ENCODE measurements at regions not wholly inside any gene's neighbourhood (a gene's known extent, or its start where the extent isn't known, plus 50 kb on each side); places are given as distances from the start of the nearest gene placed in this dataset.
"Not testable (repeated sequence)": the region's sequence is repeated elsewhere in the genome, so short reads cannot be mapped to it uniquely, and the experiment has no call there.

DNA sequence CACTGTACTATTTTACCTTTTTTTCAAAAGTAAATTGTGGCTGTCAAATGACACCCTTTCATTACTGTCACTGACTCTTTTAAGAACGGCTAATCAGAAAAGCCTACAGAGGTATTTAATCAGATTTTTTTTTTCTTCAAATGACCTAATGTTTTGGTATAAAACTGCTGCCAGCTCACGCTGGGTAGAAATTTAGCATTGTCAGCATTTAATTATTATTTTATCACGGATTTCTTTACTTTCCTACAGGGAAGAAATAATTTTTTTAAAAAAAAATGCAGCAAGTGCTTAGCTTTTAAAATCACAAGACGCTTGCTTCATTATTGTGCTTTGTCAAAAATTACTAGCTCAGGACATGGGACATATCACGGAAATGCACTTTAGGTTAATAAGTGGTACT lies 149.1 kb upstream of the FOXN3 start:
- no peak for DNase-seq (ENCODE audit: low read depth)

DNA sequence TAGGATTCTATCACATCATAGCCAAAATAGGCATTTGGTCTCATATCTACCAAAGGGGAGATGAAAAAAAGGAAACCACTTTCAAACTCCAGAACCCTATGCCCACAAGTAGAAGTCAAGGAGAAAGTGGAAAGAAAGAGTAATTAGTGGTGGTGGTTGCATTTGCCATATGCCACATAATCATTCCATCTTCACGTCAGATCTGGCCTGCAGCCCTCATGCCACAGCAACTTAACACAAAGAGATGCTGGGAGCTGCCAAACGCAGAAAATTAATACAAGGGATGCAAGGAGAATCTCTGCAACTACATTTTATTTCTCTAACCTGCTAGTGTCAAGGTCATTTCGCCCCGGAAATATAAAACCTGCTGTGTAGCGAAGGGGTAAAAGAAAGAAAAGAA lies 148.6 kb upstream of the FOXN3 start:
- no peak for DNase-seq (ENCODE audit: low read depth)

DNA sequence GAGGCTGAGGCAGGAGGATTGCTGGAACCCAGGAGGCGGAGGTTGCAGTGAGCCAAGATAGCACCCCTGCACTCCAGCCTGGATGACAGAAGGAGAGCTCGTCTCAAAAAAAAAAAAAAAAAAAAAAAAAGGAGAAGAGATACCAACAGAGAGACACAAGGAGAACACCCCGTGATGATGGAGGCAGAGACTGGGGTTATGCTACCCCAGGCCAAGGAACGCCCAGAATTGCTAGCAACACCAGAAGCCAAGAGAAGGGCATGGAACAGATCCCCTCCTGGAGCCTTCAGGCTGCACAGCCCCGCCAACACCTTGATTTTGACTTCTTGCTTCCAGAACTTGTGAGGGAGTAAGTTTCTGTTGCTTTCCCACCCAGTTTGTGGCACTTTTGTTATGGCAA lies 148.0 kb upstream of the FOXN3 start:
- DNase-seq (ENCODE audit: low read depth) = no peak

DNA sequence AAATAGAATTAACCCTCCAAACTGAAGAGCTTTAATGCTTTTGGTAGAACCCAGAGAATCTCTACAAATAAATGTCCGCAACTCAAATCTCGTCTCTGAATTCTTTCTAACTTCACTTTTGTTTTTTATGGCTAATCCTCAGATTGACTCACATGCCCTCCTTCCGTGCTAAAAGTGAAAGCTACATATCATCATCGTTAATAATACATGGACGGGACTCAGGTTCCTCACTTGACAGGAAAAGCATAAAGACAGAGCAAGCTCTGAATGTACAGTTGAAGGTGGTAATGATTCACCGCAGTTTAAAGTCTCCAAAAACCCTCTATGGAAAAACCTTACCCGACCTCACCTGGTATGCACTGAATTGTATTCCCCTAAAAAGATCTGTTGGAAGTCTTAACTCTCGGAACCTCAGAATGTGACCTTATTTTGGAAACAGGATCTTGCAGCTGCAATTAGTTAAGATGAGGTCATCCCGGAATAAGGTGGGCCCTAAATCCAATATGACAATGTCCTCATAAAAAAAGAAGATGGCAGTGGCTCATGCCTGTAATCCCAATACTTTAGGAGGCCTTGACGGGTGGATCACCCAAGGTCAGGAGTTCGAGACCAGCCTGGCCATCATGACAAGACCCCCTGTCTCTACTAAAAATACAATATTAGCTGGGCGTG lies 147.4 kb upstream of the FOXN3 start:
- DNase-seq (ENCODE audit: low read depth) = no peak

DNA sequence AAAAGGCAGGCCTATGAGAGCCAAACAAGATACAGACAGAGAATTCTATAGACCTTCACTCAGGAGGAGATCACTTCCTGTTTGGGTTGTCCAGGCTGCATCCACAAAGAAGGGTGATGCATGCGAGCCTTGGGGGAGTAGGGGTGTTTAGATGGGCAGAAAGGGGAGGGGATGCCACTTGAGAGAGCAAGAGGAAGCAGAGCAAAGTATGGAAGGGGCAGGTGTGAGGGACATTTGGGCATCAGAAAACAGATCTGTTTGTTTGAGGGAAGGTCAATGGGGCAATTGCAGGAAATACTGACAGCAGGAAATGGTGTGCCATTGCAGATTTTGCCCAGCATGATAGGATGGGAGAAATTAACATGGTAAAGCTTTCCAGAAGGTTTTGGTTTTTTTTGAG lies 146.4 kb upstream of the FOXN3 start:
- no peak for DNase-seq (ENCODE audit: low read depth)

DNA sequence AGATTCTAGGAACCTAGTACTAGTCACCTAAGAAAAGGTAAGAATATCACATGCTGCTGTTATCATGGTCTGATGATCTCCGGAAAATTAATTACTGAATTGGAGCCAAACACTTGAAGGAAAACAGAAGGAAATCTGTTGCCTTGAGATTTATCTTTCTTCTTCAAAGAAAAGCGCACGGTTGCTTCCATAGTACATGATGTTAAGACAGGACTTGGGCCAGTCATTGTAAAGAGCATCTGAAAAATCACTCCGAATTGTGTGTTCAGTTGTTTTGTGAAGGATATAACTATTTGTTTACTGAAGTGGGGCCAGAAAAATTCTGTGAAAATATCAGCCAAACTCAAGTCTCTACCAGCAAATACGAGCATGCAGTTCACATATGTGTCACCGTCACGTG lies 134.9 kb upstream of the FOXN3 start:
- no peak for DNase-seq (ENCODE audit: low read depth)

DNA sequence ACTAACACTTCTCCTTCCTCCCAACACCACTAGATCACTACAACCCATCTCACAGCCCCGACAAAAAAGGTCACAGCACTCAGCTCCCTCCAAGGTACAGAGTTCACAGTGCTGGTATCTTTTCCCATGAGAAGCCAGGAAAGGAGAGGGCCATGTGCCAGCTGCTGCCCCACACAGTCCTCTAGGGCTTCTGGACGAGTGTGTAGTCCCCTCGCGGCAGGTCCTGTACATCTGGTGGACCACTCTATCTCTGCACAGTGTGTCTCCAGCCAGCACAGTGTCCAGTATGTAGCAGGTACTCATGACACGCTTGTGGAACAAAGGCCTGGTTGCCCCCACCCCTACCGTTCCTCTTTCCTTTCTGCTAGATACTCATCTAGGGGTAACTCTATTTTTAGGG lies 134.4 kb upstream of the FOXN3 start:
- no peak for DNase-seq (ENCODE audit: low read depth)

DNA sequence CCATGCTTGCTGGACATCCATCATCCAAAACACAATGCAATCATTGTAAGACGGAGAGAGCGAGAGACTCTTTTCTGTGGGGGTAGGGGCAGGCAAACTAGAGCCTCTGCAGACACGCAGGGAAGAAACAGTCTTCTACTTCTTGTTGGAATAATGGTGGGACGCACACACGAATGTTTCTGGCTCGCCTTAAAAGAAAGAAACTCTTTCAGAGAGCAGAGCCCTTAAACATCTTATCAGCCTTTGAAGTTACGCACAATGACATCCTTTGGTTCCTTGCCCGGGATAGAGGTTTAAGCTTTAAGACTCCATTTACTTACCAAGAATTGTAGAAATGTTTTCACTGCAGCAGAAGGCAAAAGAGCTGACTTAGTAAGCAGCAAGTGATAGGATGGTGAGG lies 133.8 kb upstream of the FOXN3 start:
- no peak for DNase-seq (ENCODE audit: low read depth)

DNA sequence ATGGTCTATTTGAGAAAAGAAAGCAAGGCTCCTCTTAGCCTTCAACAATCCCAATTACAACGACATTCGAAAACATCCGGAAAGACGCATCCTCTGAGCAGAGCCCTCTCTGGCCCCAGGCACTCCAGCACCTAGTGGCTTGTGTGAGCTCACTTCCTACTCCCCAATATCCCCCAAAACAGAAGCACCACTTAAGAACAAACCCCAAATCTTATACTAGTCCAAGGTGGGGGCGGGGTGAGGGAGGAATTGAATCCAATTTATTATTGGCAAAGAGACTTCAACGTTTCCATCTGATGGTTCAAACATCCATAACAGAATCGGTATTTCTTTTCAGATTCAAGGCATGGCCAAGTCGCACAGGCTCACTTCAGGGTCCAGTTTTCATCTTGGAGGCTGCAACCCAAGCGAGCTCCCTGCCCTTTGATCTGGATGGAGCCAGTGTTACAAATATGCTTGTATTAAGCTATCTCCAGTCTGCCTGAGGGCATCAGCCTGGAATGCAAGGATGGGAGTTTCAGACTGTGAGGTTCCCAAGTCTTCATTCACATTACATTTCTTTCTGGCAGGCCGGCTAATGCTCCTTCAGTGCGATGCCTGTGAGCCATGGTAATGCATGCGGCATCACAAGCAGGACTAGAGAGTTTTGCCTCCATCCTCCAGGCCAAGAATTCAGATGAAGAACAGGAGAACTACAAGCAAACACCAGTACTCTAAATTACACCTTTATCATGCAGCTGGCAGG lies 132.5 kb upstream of the FOXN3 start:
- no peak for DNase-seq (ENCODE audit: low read depth)

DNA sequence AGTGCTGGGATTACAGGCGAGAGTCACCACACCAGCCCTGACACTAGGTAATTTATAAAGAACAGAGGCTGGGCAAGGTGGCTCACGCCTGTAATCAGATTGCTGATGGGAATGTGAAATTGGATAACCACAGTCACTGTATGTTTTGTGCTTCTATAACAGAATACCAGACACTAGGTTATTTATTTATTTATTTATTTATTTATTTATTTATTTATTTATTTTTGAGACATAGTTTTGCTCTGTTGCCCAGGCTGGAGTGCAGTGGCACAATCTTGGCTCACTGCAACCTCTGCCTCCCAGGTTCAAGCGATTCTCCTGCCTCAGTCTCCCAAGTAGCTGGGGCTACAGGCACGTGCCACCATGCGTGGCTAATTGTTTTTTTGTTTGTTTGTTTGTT lies 130.0 kb upstream of the FOXN3 start:
- not testable (repeated sequence) for DNase-seq (ENCODE audit: low read depth)

DNA sequence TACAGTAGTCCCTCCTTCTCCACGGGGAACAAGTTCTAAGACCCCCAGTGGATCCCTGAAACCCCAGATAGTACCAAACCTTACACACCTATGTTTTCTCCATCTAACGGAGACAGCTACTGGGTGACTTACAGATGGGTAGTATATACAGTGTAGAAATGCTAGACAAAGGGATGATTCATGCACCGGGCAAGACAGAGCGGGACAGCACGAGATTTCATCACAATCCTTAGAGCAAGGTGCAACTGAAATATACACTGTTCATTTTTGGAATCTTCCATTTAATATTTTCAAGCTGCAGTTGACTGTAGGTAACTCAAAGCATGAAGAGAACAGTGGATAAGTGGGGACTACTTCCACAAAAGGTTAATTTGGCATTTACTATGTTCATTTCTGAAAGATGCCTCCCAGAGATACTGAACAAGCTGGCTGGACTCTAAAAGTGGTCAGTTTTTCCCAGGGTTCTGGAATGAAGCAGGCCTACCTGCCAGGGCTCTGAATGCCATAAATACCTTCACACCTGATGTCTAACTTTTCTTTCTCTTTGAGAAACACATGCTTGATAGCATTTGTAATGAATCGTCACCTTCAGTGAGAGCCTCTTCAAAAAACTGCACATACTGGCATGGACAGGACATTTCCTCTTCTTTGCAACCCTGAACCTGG lies 127.7 kb upstream of the FOXN3 start:
- DNase-seq (ENCODE audit: low read depth) = no peak

DNA sequence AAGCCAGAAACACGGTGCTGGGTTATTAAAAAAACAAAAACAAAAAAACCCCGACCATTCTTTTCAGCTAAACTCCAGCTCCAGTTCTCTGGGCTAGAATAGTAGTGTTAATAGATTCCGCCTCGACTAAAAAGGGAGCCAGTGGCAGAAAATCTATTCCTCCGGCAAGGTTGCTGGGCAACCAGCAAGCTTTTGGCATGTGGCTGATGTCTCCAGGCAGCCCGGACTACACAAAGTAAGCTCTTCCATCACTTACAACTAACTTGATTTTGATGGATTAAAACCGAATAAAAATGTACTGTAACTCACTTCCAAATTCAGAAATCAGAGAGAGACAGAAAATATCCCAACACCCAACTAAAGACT lies 126.4 kb upstream of the FOXN3 start:
- DNase-seq (ENCODE audit: low read depth) = no peak

DNA sequence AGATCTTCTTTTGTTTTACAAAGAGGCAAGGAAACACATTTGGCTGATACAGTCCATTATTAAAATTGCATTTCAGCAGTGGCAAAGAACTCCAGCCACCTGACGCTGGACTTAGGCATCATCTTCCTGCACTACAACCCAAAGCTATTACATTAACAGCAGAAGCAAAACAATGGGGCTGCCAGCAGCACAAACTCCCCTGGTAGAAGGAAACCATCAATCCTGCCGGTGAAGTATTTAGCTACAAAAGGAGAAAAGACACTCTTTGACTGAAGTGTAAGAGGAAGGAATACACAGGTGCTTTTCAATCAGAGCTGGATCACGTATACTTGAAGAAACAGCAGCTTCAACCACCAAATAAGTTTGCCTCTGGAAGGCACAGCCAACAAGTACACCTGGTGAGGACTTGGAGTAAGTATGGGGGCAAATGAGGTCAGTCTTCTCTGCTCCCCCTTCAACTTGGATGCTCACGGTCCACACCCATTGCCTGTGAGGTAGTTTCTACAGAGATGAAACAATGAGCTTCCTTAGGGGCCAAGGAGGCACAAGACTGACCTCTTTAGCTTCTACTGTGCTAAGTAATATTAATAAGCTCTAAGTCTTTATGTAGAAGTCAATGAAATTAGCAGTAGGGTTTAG lies 125.9 kb upstream of the FOXN3 start:
- DNase-seq (ENCODE audit: low read depth) = no peak

DNA sequence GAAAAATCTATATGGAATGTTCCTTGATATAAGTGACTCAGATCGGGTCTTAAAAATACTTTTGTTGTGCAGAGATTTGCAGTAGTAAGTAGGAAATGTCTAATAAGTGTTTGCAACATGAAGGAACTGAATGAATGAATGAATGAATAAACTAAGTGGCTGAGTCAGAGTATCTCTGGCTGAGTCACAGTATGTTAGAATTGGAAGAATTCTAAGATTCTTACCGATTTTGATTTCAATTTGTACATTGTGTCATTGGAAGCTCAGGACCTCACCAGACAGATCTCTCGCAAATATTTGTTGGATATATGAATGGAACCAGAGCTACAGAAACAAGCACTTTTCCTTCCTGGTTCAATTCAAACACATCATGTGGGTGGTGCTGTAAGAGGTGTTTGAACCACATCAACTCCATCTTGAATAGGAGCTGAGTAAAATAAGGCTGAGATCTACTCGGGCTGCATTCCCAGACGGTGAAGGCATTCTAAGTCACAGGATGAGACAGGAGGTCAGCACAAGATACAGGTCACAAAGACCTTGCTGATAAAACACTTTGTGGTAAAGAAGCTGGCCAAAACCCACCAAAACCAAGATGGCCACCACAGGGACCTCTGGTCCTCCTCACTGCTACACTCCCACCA lies 123.9 kb upstream of the FOXN3 start:
- DNase-seq (ENCODE audit: low read depth) = no peak

DNA sequence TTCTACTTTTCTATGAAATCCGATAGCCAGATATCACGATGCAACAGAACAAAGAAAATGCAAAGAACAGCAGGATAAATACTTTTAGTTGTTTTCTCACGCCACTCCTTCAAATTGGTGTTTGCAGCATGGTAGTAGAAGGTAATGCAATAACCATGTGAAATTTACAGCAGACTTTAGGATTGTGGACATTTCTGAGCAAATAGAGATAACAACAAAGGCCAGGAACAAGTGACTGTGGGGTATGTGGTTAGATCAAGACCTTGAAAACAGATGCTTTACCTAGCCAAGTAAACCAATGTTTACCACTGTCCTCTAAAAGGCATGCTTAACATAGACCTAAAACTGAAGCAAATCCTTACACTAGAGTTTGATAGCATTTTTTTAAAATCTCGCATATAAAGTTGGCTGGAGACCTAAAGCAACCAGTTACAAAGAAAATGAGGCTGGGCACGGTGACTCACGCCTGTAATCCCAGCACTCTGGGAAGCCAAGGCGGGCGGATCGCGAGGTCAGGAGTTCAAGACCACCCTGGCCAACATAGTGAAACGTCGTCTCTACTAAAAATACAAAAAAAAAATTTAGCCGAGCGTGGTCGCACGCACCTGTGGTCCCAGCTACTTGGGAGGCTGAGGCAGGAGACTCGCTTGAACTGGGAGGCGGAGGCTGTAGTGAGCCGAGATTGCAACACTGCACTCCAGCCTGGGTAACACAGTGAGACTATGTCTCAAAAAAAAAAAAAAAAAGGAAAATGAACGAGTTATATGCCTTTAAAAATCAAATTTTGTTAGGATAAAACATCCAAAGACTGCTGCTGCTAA lies 123.2 kb upstream of the FOXN3 start:
- DNase-seq (ENCODE audit: low read depth) = no peak

DNA sequence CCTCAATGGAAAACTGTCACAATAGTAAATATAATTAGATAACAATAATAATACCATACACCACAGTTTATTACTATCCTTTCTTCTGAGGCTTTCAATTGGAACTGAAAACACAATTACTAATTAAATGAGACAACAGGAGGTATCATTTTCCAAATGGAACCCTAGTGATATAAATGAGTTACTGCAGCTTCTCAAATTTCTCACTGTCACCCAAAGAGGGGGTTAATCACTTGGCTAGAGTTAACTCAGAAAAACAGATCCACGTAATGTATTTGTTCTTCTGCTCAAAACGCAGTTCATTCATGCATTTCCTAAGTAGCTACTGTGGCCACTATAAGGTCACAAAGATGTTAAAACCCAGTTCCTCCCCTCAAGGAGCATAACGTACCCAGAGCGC lies 120.9 kb upstream of the FOXN3 start:
- no peak for DNase-seq (ENCODE audit: low read depth)

DNA sequence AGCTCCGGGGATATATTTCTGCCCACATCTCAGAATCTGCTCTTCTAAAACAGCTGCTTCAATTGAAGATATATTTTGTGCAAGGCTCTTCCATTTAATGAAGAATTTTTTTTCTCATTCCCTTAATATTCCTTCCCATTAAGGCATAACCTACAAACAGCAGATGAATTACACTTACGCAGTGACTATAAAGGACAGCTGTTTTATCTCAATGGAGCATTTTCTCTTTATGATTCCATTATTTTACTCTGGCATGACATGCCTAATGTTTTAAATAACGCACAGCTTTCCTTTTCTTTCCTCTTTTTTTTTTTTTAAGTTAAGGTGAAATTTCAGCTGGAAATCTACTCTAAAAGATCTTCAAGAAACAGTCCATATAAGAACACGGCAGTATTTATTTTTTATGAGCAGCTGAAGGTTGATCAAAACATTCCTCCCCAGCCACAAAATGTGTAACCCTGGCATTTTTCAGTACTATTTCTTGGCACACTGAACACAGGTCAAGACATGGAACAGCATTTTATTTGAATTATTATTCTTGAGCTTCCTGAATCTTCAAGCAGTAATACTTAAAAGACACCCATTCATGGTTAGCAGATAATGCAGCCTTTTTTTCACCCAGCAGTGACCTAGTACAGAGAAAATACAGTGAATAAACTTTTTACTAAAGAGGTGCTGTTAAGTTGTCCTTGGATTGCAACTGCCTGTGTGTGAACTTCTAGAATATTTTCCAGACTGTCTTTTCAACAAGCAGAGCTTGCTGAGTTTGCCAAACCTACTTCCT lies 118.1 kb upstream of the FOXN3 start:
- DNase-seq (ENCODE audit: low read depth) = no peak

DNA sequence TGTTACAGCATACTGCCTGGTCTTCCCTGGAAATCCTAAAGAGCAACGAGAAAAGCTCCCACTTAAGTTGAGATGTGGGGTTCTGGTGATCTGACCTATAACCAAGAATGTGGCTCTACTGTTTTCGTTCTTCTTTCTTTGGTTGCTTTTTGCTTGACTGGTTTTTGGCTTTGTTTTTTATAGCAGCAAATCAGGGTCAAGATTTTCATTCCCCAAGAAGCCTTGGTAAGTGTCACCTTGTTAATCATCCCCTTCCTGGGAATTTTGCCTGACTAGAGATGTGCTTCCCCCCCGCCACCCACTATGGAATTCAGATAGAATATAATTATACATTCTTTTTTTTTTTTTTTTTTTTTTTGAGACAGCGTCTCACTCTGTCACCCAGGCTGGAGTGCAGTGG lies 116.7 kb upstream of the FOXN3 start:
- no peak for DNase-seq (ENCODE audit: low read depth)

DNA sequence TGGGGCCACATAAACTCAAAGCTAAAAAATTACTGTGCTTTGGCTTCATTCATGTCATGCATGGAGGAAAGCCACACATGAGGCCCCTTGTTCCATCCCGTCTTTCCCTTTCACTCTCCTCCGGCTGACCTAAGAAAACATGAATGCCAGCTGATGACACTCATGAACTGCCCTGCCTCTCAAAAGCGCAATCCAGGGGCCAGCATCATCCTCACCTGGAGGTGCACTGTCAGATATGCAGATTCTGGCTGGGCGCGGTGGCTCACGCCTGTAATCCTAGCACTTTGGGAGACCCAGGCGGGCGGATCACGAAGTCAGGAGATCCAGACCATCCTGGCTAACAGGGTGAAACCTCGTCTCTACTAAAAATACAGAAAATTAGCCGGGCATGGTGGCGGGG lies 116.1 kb upstream of the FOXN3 start:
- DNase-seq (ENCODE audit: low read depth) = no peak

DNA sequence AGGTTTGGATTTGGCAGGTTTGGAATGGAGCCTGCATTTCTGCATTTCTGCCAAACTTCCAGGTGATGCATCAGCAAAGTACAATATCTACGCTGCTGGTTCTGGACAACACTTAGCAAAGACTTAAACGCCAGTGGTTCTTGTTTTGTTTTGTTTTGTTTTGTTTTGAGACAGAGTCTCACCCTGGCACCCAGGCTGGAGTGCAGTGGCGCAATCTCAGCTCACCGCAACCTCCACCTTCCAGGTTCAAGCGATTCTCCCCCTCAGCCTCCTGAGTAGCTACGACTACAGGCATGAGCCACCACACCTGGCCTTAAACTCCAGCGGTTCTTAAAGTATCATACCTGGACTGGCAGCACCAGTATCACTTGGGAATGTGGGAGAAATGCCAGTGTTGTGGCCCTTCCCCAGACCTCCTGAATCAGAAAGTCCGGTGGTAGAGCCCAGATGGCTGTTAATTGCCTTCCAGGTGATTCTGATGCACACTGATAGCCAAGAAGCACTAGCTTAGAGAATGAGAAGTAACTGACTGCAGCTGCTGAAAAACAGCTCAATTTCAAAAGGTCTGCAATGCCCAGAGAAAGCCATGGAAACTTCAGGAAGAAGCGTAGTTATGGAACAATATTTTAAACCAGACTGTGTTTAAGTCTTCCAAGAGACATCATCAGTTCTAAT lies 114.8 kb upstream of the FOXN3 start:
- DNase-seq (ENCODE audit: low read depth) = no peak
